ENCODE measurements at regions not wholly inside any gene's neighbourhood (a gene's known extent, or its start where the extent isn't known, plus 50 kb on each side); places are given as distances from the start of the nearest gene placed in this dataset.

DNA sequence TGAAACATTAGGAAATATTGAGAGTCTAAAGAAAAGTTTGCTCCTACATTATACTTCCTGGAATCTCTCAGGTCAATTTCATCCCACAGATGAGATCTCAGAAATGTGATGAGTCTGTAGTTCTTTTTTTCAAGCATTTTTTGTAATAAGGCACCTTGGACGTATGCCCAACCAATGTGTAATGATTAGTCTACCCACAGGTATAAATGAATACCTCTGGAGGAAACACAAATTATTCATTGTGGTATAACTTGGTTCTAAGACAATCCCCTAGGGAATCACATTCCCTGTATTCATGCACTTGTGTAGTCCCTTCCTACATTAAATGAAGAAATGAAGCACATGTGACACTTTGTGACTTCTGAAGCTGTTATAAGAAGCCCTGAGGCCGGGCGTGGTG, 596.2 kb upstream of the UBE2E2 start:
- intact Hi-C loops (cut with DNase I): no loop called here

DNA sequence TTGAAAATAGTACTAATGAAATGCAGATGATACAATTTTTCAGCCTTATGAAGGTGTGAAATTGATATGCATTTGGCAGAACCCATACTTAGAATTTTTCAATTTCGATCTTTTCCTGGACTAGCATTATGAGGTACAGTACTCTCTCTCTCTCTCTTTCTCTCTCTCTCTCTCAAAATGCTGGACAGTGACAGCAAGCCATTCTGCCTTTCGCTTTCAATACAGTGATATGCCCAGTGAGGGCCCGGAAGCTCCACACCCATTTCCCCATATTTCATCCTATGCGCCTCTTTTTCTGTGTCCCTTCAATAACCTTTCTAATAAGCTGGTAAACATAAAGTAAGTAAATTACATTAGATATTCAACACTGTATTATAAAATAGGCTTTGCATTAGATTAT, 595.0 kb upstream of the UBE2E2 start:
- intact Hi-C loops (cut with DNase I): no loop called here

More for the DNA sequence above, 596.2 kb upstream of the UBE2E2 start:
- no peak for DNase-seq (ENCODE audit: low spot score)

DNA sequence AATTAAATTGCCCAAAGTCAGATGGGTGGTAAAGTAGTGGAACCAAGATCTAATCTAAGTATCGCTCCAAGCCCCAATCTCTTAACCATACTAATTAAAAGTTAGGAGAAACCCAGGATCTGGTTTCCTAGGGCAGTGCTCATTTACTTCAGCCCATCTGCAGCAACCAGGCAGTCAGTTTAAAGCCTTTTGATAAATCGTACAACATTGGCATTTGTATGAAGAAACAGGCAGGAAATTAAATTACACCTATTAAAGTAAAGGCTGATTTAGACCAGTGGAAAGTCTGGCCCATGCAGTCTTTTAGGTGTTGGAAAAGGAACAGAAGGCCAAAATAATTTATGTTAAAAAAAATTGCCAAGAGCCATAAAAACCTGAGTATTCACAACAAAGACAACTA, 594.4 kb upstream of the UBE2E2 start:
- intact Hi-C loops (cut with DNase I): no loop called here
- no peak for DNase-seq (ENCODE audit: low spot score)

More for the DNA sequence above, 595.0 kb upstream of the UBE2E2 start:
- DNase-seq (ENCODE audit: low spot score): no peak

DNA sequence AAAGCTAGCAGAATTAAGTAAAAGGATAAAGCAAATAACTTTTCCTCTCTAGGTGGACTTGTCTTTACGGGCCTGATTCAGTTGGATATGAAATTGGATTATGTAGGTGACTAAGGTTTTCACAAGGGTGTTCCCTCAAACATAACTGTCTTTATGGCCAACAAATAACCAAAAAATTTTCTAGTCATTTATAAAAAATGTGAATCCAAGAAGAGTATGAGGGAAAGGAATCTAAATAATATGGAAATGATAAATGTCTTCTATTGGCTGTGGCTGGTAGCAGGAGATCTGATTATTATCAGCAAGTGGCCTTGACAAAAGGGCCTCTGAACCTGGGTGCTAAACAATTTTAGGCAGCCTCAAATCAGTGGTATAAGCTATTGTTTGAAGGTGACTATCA, 594.0 kb upstream of the UBE2E2 start:
- DNase-seq (ENCODE audit: low spot score): no peak
- intact Hi-C loops (cut with DNase I): no loop called here

DNA sequence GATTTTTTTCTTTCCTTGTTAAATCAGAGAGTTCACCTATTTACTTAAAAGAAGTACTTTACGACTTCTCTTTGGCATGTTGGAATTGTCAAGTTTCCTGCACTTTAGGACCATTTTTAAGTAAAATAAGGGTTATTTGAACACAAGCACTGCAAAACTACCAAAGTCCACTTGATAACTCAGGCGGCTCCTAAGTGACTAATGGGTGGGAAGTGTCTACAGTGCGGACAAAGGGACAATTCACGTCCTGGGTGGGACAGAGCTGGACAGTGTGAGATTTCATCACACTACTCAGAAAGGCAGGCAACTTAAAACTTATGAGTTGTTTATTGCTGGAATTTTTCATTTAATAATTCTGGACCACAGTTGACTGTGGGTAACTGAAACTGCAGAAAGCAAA, 590.2 kb upstream of the UBE2E2 start:
- no peak for DNase-seq (ENCODE audit: low spot score)
- intact Hi-C loops (cut with DNase I): no loop called here

DNA sequence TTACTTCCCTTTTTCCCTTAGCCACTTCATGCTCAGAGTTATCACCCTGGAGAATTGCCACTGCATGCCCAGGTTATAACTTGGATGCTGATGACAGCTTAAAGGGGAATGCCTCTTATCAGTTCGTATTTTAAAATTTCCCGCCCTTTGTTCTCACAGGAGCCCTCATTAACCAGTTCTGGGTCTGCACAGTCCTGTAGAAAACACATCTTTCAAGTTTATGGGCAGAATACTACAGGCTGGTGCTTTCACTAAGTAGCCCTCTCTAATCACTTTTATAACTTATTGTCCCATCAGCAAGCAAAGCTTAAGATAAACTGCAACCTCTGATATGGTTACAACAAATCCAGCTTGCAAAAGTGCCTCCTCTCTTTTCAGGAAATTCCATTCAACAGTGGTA, 587.3 kb upstream of the UBE2E2 start:
- intact Hi-C loops (cut with DNase I): no loop called here
- DNase-seq (ENCODE audit: low spot score): no peak

DNA sequence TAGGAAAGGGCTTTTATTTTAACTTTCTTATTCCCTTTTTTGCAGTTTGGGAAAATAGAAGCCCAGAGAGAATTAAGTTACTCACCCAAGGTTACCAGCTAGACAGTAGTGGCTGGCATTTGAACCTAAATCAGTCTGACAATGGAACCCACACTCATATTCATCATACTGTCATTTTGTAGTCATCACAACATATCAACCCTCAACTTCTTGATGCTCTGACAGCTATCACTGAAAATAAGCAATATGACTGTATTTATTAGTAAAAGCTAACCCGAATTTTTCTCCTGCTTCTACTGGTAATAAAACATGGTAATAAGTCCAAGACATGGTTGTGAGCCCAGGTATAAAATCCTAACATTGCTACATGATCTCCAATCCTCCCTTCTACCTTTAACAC, 585.8 kb upstream of the UBE2E2 start:
- no peak for DNase-seq (ENCODE audit: low spot score)
- intact Hi-C loops (cut with DNase I): no loop called here

DNA sequence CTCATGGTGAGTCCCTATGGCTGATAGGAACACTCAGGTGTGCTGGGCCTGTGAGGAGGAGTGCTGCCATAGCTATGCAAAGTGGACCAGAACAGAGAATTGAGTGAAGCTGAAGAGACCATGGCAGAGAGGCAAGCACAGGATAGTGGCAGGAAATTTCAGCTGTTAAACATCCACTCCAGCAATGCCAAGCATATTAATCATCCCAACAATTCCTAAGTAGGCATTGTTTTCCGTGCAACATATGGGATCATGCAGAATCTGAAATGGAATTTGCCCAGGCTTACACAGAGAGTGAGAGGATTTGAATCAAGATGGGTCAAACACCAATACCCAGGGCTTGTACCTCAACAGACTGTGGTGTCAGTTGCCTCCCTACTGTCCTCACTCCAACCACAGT, 582.6 kb upstream of the UBE2E2 start:
- no peak for DNase-seq (ENCODE audit: low spot score)
- intact Hi-C loops (cut with DNase I): no loop called here

DNA sequence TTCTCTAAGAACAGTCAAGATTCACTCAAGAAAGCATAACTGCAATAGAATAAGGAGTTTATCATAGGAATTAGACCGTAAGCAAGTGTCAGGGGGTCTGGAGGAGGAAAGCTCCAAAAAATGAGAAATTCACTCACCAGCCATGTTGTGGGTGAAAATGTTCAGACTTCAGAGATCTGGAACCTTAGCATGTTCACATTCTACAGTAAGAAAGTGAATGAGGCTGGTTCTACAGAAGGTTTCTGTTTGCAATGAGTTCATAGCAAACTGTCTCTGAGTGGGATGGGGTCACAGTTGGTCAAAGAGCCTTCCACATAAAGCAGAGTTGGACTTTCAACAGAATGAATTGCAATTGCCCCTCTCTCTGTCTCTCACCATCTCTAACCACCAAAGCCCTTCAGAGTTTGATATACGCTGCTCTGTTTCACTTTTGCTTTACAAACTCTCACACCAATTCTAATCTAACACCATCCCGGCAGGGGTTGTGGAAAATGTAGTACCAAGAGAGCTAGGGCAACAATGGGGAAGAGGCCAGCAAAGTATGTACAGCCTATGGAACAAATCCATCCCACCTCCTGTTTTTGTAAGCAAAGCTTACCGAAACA, 581.8 kb upstream of the UBE2E2 start:
- DNase-seq (ENCODE audit: low spot score): no peak
- intact Hi-C loops (cut with DNase I): no loop called here

DNA sequence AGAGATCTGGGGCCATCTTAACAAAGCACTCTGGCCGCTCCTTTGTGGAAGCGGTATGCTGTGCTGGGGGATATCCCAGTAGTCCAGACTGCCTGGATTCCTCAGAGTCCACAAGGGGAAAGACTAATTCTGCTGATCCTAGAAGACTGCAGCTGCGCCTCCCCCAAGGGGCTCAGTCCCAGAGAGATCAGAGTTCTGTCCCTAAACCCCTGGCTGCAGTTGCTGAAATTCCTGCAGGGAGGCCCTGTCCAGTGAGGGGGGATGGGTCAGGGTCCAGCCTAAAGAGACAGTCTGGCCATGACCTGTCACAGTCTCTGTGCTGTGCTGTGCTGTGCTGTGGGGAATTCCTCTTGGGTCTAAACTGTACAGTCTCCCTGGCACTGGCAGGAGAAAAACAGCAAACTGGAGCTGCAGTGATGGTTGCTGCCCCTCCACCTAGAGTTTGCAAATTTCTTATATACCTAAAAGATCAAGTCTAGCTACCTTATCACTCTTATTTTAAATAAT, 575.1 kb upstream of the UBE2E2 start:
- intact Hi-C loops (cut with DNase I): no loop called here
- DNase-seq (ENCODE audit: low spot score): no peak

DNA sequence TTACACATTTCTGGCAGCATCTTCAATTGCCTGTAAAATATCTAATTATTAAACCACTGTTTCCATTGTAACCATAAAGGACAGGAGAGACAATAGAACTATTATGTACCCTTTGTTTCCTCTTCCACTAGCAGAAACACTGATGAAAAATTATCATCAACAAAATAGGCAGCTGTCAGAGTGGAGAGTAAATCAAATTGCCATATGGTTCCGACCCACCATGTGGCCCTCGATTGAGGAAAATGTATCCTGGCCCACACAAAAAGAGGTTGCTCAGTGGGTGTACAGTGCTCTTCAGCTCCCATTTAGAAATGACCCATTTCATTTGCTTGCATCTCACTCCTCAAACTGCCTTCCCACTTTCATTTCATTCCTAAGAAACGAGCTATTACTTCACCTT, 570.6 kb upstream of the UBE2E2 start:
- intact Hi-C loops (cut with DNase I): no loop called here
- DNase-seq (ENCODE audit: low spot score): no peak

DNA sequence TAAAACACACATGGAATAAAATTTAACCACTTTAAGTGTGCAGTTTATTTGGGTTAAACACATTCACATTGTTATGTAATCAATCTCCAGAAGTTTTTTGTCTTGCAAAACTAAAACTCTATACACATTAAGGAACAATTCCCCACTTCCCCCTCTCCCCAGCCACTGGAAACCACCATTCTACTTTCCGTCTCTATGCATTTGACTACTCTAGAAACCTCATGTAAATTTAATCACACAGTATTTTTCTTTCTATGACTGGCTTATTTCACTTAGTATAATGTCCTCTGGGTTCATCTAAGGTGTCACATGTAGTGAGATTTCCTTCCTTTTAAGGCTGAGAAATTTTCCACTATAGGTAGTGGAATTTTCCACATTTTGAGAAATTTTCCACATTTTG, 568.7 kb upstream of the UBE2E2 start:
- intact Hi-C loops (cut with DNase I): no loop called here
- DNase-seq (ENCODE audit: low spot score): no peak

DNA sequence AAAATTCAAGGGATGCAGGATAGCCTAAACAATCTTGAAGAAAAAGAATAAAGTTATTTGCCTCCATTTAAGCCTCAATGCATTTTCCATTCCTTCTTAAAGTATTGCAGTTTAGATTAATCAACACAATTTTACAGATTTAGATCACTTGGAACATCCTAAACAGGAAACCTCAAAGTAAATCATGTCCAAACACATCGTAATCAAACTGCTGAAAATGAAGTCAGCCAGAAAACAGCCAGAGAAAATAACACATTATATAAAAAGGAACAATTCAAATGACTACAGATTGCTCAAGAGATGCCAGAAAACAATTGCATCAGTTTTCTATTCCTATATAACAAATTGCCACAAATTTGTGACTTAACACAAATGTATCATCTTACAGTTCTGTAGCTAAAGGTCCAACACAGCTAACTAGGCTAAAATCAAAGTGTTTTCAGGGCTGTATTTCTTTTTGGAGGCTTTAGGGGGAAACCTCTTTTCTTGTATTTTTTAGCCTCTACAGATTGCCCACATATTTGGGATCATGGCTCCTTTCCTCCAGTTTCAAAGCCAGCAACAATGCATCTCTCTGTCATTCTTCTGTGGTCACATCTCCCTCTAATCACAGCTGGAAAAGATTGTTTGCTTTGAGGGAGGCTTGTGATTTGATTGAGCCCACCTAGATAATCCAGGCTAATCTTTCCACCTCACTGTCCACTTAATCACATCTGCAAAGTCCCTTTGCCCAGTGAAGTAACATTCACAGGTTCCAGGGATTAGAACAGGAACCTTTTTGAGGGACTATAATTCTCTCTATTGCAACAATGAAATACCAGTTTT, 543.3 kb upstream of the UBE2E2 start:
- intact Hi-C loops (cut with DNase I): no loop called here
- DNase-seq (ENCODE audit: low spot score): no peak

DNA sequence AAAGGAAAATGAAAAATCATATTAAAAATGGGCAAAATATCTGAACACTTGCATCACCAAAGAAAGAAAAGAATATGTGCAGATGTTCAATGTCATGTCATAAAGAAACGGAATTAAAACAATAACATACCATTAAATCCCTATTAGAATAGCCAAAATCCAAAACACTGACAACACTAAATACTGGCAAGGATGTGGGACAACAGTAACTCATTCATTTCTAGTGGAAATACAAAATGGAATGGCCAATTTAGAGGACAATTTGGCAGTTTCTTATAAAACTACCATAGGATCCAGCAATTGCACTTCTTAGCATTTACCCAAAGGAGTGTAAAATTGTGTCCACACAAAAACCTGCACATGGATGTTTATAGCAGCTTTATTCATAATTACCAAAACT, 542.5 kb upstream of the UBE2E2 start:
- DNase-seq (ENCODE audit: low spot score): no peak

DNA sequence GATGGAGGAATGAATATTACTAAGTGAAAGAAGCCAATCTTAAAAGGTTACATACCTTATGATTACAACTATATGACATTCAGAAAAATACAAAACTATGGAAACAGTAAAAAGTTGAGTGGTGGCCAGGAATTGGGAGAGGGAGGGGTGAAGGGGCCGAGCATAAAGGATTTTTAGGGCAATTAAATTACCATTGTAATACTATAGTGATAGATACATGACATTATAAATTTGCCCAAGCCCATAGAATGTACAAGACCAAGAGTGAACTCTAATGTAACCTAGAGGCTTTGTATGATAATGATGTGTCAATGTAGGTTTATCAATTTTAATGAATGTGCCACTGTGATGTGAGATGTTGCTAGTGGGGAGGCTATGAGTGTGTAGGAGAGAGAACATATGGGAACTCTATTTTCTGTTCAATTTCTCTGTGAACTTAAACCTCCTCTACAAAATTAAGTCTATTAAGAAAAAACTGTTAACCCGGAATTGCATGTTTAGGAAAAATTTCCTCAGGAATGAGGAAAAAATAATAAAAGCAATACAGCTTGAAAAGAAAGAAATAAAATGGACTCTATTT, 541.9 kb upstream of the UBE2E2 start:
- intact Hi-C loops (cut with DNase I): no loop called here
- no peak for DNase-seq (ENCODE audit: low spot score)

More for the DNA sequence above, 542.5 kb upstream of the UBE2E2 start:
- intact Hi-C loops (cut with DNase I): no loop called here

DNA sequence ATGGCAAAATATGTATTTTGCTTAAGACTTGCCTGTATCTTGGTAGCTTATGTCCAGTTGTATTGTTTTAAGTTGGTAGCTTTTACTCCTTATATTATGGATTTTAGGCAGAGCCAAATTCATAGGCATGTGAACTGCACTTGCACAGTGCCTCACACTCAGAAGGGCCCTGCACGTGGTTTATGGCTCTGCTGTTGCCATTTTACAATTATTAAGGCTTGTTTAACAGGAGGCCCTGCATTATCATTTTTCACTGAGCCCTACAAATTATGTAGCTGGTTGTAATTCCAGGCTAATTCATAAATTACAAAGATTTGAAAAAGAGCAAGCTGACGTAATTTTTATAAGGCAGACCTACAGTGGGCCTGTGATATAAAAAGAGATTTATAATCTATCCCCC, 537.6 kb upstream of the UBE2E2 start:
- intact Hi-C loops (cut with DNase I): no loop called here
- DNase-seq (ENCODE audit: low spot score): no peak

DNA sequence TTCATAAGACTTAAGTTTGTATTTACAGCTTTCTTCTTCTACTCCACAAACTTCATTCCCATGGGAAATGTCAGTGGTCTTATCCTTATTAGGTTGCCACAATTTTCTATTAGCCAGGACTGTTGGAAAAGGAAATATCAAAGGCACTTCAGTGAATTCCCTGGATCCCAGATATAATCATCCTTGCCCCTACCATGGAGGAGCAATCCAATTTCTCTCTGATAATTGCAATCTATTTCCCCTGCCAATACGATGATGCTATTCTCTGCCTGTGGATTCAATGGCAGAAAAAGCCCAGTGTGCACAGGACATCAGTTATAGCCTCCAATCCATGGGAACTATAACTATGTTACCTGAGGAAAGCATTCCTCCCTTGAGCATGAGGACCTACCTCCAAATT, 536.4 kb upstream of the UBE2E2 start:
- intact Hi-C loops (cut with DNase I): no loop called here
- DNase-seq (ENCODE audit: low spot score): no peak

DNA sequence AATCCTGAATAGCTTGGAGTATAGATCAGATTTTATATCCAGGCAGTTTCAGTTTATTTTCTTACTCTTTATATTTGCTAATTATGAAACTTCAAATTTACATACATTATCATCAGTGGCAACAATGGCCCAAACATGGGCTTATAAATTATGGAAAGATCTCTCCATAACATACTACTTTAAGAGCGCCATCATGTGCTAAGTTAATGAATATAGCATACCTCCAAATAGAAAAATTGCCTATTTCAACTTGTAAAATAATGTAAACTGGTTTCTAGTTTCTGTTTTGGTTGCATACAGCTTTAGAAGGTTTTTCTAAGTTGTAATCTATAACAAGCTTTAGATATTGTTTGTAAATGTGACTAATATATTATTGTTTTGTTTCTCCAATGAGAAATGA, 531.3 kb upstream of the UBE2E2 start:
- intact Hi-C loops (cut with DNase I): no loop called here
- DNase-seq (ENCODE audit: low spot score): no peak

DNA sequence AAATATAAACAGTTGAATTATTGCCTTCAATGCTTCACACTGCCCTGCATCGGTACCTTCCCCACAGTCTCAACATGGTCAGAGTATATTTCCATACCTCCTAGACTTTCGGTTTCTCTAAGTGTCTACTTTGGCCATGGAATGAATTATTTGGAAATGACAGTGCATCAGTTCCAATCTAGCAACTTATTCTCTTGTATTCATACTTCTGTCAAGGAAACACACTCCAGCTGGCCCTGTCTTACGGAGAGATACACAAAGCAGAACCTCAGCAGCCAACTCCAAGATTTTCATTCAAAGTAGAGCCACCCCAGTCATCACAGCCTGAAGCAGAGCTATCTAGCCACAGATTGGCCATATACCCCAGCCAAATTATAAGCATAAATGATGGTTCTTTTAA, 518.4 kb upstream of the UBE2E2 start:
- DNase-seq (ENCODE audit: low spot score): no peak
- intact Hi-C loops (cut with DNase I): no loop called here

DNA sequence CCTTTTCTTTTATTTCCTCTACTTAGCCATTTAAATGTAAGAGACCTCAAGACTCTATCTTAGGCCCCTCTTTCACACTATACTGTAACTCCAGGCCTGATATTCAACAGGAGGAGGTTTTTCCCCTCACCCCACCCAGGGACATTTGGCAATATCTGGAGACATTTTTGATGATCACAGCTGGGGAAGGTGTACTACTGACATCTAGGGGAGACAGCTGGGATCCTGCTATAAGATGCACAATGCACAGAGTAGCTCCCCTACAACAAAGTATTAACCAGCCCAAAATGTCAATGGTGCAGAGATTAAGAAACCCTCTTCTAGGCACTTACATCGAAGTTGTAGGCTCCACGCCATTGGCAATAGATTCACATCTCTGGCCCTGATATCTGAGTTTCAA, 517.5 kb upstream of the UBE2E2 start:
- intact Hi-C loops (cut with DNase I): no loop called here
- DNase-seq (ENCODE audit: low spot score): no peak

DNA sequence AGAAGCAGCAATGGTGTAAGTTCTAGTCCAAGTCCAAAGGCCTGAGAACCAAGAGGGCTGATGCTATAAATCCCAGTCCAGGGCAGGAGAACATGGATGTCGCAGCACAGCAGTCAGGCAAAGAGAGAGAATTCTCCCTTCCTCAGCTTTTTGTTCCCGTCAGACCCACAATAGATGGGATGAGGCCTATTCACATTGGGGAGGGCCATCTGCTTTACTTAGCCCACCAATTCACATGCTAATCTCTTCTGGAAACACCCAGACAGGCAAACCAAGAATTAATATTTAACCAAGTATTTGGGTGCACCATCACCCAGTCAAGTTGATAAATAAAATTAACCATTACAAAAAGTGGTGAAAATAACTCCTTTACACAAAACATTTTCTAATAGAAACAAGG, 511.7 kb upstream of the UBE2E2 start:
- no peak for DNase-seq (ENCODE audit: low spot score)
- intact Hi-C loops (cut with DNase I): no loop called here

Measured in cardiac septum (tissue), 1 donor.